ENCODE measurements at regions not wholly inside any gene's neighbourhood (a gene's known extent, or its start where the extent isn't known, plus 50 kb on each side); places are given as distances from the start of the nearest gene placed in this dataset.
A peak's percentile ranks its signal among the peaks of the same experiment; 100 is the strongest.

- no peak for DNase-seq (ENCODE audit: extremely low read depth, insufficient read length)
- Histone ChIP-seq H3K4me3 (replicated peaks; ENCODE audit: low read depth, low read length) (no peak overlapping the region), H3K36me3 (ENCODE audit: control insufficient read depth, insufficient read depth, low read length) (no peaks in the 10 kb centered on the region), H3K27me3 (replicated peaks; ENCODE audit: control insufficient read depth, insufficient read depth, low read length) (no peaks in the 10 kb centered on the region)
- no peak for TF ChIP-seq CTCF (IDR thresholded peaks at IDR 0.05; ENCODE audit: insufficient read depth, low read length, poor library complexity, severe bottlenecking)
Observed at GRCh38 chr18:47750889-47751423, 179.5 kb downstream of the SMAD2 start.

- DNase-seq (ENCODE audit: extremely low read depth, insufficient read length), result no peak
- H3K36me3 ChIP-seq (ENCODE audit: control insufficient read depth, insufficient read depth, low read length), result no peaks in the 10 kb centered on the region
- no peak for TF ChIP-seq CTCF (IDR thresholded peaks at IDR 0.05; ENCODE audit: insufficient read depth, low read length, poor library complexity, severe bottlenecking)
- H3K27me3 ChIP-seq (replicated peaks; ENCODE audit: control insufficient read depth, insufficient read depth, low read length), result no peaks in the 10 kb centered on the region
- H3K4me3 ChIP-seq (replicated peaks; ENCODE audit: low read depth, low read length), result no peak overlapping the region
Observed at GRCh38 chr18:47749600-47749973, 180.9 kb downstream of the SMAD2 start.

- peak; percentile 81 for DNase-seq (ENCODE audit: extremely low read depth, insufficient read length)
- Histone ChIP-seq H3K4me3 (replicated peaks; ENCODE audit: low read depth, low read length) (no peak overlapping the region), H3K36me3 (ENCODE audit: control insufficient read depth, insufficient read depth, low read length) (no peaks in the 10 kb centered on the region), H3K27me3 (replicated peaks; ENCODE audit: control insufficient read depth, insufficient read depth, low read length) (no peaks in the 10 kb centered on the region)
- peak; percentile 77 for TF ChIP-seq CTCF (IDR thresholded peaks at IDR 0.05; ENCODE audit: insufficient read depth, low read length, poor library complexity, severe bottlenecking)
Observed at GRCh38 chr18:47748847-47749599, 181.4 kb downstream of the SMAD2 start.

GRCh38 chr18:47748093-47748796 is 182.2 kb downstream of the SMAD2 start:
- no peak for DNase-seq (ENCODE audit: extremely low read depth, insufficient read length)
- Histone ChIP-seq H3K4me3 (replicated peaks; ENCODE audit: low read depth, low read length) (no peak overlapping the region), H3K27me3 (replicated peaks; ENCODE audit: control insufficient read depth, insufficient read depth, low read length) (no peaks in the 10 kb centered on the region), H3K36me3 (ENCODE audit: control insufficient read depth, insufficient read depth, low read length) (no peaks in the 10 kb centered on the region)
- TF ChIP-seq CTCF (IDR thresholded peaks at IDR 0.05; ENCODE audit: insufficient read depth, low read length, poor library complexity, severe bottlenecking), result no peak

- Histone ChIP-seq H3K27me3 (replicated peaks; ENCODE audit: control insufficient read depth, insufficient read depth, low read length) (no peaks in the 10 kb centered on the region), H3K36me3 (ENCODE audit: control insufficient read depth, insufficient read depth, low read length) (no peaks in the 10 kb centered on the region), H3K4me3 (replicated peaks; ENCODE audit: low read depth, low read length) (no peak overlapping the region)
- DNase-seq (ENCODE audit: extremely low read depth, insufficient read length), result no peak
- TF ChIP-seq CTCF (IDR thresholded peaks at IDR 0.05; ENCODE audit: insufficient read depth, low read length, poor library complexity, severe bottlenecking), result no peak
Observed at GRCh38 chr18:47747260-47747795, 183.1 kb downstream of the SMAD2 start.
